PC-3 (cell line): ENCODE measurements at regions not wholly inside any gene's neighbourhood (a gene's known extent, or its start where the extent isn't known, plus 50 kb on each side); places are given as distances from the start of the nearest gene placed in this dataset.

Source experiments
- CTCF ChIP-seq: fragments of 300-600 bp; sonication (generic); conservative IDR thresholded peaks from 2 replicates; pipeline ENCODE4 v1.5.1; 2017; ENCODE audit warnings: antibody characterized with exemption, low read depth, mild to moderate bottlenecking, low read length
- EZH2 ChIP-seq: fragments of 300-600 bp; sonication (generic); IDR thresholded peaks from one replicate; pipeline ENCODE4 v1.6.1; 2017; ENCODE audit warnings: antibody characterized with exemption, mild to moderate bottlenecking, low read length; ENCODE audit not compliant: unreplicated experiment

GRCh38 chr6:63517221-63517620, 55.1 kb upstream of the LOC128125822 start:
- TF ChIP-seq CTCF (no peak), EZH2 (no peak)
